ENCODE measurements at regions not wholly inside any gene's neighbourhood (a gene's known extent, or its start where the extent isn't known, plus 50 kb on each side); places are given as distances from the start of the nearest gene placed in this dataset.

DNA sequence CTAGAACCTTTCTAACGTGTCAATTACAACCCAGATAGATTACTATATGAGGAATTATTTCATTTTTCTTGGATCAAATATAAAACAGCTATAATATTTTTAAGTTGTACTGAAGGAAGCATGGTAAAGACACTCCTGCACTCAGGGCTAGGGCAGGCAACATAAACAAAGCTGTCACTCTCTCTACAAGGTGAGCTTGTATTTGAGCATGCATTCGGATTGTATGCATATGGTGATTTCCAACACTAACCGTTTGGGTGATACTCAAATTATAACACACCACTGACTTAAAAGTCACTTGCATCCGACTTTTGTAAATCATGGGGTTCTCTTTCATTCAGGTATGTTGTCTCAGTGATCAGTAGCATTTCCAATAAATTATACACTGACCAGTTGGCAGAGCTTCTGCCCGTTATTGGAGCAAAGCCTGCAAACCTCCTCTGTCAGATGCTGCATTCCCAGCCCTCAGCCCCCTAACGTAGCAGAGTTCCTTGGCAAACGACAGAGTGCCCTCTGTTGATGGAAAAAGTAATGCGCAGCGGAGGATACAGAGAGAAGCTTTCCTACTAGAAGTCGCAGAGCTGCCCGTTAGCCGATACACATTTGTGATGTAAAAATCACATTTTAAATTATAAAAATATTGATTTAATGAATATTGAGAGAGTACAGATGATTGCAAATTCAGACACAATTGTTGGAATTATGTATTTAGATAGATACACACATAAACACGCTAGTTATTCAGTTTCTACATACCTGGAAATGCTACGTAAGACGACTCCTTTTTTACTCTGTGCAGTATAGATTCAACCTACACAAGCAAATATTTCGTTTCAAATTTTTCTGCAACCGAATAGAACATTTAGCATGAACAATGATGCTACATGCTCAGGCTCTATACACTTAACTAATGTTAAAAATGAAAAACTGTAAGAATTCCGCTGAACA is 173.9 kb upstream of the SP4 start:
- DNase-seq: peak; percentile 15

DNA sequence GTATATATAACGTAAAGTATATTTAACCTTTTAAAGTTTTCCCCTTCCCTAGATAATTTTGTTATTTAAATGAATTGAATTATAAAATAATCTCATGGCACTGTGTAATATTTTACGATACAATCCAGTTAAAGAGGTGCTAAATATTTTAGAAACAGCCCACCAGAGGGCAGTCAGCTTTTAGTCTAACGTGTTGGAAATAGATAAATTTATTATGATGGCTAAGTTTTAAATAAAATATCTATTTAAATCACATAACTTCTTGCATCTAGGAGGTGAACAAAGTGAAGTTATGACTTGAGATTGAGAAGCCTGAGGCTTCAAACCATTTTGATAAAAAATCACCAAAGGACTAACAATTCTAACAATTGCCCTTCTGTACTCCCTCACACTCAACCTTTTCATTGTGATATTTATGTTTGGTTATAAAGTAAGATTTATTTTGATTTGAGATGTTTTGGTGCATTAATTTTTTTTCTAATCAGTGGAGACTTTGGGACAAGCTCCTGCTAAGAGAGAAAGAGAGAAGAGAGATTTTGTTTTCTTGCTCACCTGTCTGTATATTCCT is 171.5 kb upstream of the SP4 start:
- peak; percentile 4 for DNase-seq

DNA sequence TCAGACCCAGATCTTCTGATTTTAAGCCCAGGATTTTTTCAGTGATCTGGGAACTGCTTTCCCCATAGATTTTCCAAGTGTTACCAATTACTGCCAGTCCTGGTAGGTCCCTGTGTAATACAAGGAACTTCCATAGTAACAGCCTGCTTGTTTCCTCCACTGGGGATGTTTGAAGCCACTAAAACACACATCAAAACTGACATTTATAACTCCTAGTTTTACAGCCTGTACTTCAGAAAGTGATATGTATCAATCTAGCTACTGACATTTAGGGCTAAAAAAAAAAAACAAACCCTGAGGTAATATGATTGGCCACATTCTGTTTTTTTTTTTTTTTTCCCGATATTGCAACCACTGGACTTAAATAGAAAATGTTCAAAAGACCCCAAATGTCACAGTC is 166.9 kb upstream of the SP4 start:
- no peak for DNase-seq

DNA sequence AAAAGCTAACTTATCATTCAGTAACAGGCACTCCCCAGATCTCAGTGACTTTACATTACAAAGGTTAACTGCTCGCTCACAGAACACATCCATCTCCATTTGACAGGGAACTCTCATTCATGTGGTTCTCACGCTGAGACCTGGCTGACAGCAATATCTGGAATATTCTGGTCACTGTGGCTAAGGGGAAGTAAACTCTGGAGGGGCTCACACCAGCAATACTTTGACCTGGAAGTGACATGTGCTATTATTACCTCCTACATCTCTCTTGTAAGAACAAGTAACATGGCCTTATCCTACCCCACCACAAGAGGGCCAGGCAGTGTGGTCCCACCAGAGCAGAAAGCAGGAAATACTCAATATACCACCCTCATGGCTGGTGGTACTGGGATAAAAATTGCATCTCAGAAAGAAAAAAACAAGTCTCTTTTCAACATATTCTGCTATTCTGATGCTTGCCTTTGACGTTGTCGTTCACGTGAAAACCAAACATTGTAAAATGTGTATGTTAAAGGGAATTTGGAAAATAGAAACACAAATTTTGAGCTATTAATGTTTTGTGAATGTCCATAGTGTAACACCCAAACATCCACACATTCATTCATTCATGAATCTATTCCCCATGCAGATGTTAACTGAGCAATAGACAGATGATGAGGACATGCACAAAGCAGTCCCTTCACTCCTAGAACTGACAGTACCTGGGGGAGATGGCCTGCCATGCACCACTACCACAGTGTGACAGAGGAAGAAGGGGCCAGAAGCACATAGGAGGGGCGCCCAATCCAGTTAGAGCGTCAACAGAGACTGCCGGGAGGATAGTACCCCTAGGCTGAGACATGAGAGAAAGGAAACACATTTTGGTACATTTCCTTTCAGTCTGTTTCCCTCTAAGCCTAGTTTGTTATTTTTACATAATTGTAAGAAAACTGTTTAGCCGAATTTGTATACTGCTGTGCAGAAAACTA is 166.0 kb upstream of the SP4 start:
- peak; percentile 47 for DNase-seq

DNA sequence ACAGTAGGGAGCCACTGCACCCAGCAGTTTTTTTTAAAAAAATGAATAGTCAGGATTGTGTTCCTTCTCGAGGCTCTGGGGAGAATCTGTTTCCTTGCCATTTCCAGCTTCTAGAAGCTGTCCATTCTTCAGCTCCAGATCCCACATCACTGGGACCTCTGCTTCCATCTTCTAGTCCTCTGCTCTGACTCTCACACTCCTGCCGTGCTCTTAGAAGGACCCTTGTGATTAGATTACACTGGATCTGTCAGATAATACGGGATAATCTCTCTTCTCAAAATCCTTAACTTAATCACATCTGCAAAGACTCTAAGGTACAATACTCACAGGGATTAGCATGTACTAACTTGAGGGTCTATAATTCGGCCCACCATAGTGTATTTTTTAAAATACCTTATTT is 158.9 kb upstream of the SP4 start:
- DNase-seq: no peak

DNA sequence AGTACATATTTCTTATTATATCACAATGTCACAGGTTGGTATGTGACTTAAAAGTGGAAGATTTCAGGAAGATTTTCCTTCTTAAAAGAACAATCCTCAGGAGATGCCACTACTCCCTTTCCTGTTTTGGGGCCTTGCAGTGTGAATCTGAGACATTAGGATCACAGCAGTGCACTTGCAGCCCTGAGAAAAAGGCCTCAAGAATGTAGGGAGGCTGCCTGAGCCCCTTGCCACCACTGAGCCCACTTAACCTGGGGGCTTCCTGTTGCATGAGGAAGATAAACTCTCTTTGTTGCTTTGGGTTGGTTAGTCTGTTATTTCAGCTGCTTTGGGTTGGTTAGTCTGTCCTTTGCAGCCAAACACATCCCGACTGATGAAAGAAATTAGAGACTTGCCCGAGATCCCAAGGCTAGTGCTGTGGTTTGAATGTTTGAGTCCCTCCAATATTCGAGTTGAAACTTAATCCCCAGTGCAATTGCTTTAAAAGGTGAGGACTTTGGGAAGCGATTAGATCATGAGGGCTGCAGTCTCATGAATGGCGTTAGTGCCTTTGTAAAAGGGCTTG is 151.3 kb upstream of the SP4 start:
- no peak for DNase-seq

DNA sequence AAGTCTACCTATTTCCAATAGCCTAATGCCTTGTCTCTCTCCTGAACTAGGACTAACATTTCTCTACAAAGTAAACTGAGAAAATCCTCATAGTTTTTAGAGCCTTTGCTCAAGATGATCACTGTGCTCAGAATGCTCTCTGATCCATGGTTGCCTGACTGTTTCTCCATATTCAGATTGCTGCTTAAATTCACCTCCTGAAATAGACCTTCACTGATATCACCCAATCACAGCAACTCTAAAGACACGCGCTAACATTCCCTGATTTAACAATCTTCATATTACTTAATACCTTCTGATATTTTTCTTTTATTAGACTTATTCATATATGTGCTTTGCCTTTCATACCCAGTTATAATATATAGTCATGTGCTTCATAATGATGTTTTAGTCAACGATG is 148.9 kb upstream of the SP4 start:
- no peak for DNase-seq

DNA sequence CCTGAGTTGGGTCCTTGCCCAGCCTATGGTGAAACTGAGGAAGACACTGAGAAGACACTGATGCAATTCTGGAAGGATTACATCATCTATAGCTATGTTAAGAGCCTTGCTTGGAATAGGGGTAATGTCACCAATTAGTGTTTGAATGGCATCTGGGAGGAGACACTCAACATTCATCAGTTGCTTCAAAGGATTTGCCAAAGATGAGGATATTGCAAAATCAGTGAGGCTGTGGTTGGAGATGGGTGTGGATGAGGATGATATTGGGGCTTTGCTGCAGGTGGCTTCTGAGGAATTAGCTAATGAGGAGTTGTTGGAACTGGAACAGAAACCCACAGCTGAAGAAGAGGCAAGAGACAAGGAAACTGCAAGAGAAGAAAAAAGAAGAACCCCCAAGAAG is 146.7 kb upstream of the SP4 start:
- DNase-seq: no peak

DNA sequence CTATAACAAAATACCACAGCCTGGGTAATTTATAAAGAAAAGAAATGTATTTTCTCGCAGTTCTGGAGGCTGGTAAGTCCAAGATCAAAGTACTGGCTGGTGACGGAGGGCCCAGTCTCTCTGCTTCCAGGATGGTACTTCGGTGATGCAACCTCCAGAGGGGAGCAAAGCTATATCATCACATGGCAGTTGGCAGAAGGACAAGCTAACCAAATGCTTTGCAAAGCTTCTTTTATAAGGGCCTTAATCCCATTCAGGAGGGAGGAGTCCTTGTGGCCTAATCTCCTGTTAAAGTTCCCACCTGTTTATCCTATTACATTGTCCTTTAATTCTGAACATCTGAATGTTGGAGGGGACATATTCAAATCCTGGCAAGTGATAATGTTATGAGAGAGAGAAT is 134.1 kb upstream of the SP4 start:
- no peak for DNase-seq

DNA sequence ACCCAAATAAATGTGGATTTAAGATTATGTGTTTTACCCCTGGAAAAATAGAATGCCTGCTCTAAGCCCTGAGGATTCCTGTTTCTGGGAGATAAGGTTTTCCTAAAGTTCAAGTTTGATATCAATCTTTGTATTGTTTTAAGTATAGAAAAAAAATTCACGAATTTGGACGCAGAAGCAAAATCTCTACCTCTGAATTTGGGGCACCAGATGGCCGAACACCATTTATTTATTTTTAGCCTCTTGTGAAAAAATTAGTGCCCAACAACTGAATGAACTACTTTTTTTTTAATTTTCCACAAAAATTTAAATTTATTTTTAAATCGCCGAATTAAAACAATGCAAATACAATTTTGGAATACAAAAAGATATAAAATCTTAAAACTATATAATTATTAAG is 128.1 kb upstream of the SP4 start:
- DNase-seq: no peak

DNA sequence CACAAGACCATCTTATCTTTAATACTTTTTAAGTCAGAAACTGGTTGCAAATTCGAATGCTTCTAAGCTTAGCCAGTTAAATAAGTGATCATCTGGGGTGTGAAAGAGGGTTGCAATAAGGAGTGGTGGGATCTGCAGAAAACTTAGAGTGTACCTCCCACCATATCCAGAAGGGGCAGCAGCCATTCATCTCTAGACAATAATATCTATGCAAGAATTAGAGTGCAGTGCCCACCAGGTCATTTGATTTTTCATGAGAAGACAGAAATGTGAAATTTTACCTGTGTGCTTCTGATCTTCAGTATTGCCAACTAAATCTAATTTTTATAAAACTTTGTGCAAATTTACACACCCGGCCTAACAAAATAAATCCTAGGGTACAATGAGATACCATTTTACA is 127.2 kb upstream of the SP4 start:
- no peak for DNase-seq

DNA sequence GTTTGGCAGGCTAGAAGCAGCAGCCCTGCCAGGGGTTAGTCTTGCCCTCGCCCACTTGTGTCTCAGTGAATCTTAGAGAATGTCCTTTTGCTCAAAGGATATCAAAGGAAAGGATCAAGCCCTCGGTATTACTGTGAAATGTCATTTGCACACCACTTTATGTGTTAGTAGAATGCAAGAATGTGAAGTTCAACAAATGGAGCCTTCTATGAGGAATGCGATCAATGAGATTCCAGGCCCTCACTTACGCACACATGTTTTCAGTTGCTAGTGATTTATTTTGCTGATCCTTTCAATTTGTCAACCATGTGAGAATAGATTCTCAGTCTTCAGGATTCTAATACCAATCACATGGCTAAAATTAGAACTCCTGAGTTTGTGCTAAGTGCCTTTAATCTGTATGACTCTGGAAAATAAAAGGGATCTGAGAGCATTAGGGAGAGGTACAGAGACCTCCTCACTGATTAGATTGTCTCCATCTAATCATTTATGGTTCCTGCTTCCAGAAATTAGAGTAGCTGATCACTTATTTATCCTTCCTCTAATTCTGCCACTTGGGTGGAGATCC is 123.0 kb upstream of the SP4 start:
- DNase-seq: no peak

DNA sequence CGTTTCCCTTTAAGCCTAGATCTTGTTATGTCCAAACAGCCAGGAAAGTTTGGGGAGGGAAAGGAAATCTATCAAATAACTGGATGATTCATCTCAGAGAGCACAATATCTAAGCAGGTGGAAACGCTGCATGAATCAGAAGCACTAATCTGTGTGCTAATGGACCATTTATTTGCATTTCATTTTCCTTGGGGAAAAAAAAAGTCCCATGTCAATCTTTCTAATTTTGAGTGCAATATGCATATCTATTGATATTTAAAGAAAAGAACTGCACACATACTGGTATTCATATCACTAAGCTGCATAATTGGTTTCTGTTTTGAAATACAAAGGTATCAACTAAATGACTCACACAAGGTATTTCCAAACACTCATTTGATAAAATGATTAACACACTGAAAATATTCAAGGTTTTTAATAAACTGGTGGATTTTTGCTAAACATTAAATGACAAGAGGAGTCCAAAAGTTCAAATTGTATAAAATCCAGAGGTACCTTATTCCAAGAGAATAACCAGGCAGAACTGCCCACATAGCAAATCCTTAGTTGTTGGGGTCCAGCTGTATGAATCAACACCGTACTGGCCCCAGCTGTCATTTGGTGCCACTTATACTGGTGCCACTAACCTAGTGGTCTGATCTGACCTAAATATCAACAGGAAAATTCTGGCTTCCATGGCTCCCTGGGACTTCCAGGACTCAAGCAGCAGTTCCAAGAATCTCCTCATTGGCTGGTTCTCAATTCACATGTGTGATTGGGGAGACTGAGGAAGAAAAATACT is 122.2 kb upstream of the SP4 start:
- DNase-seq: no peak

DNA sequence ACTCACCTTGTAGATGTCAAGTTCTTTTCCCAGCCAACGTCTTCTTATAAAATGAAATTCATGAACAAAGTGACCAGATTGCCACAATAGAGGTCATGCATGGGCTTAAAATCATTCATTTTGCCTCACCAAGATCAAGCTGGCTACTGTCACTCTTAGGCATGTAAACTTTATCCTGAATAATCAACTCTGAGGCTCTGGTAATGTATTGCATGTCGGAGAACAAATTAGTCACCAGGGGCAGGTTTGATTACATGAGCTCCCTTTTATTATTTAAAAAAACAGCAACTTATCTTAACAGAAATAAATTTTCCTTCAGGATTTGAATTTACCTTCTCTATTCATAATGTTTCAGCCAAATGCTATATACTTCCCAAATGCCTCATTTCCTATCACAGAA is 112.9 kb upstream of the SP4 start:
- no peak for DNase-seq

DNA sequence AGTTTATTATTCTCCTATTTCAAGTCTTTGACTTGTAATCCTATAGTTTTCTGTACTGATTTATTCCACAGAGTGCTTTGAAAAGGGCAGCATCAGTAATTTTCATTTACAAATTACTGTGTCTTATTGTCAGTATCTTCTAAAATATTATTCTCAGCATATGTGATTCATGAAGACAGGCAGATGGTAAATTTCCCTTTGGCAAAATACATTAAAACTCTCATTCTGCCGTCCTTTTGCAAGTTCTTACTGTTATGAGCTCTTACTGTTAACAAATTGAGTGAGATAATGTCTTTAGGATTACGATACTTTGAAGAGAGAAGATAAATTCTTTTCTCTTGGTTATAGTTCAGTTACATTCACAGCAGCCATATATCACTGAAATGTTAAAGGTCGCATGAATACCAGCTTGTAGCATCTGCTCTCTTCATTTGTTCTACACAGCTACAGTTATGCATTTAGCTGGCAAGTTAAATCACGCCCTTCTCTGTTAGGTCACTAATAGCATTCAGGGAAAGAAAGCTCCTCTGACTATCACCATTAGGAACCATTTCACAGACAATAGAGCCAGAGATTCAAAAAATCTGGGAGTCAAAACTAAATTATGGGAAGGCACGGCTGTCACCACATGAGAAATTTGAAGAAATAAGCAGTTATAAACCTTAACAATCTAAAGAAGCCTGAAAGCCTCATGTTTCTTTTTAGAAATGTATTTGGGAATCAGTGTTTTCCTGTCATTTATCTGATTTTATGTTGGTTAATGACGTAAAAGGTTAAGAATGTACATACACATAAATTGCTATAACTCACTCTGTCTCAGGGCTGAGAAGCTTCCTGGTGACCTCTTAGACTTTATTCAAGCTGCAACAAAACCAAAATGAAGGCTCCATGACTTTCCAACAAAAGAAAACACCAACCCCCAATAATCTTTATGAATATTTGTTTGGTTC is 109.6 kb upstream of the SP4 start:
- DNase-seq: no peak

DNA sequence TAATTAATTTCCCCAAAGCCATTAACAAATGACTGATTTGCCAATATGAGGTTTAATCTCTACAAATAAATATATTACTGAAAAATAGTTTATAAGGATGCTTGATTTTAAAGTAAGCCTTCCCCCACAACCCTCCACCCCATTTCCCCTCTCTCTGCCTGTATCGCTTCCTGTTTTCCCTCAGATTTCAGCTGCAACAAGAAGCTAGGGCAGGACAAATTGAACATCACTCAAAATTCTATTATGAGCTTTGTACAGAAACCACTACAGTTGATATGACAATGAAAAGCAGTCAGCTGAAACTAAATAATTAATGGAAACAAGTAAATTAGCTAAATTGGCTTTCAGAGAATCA is 109.0 kb upstream of the SP4 start:
- DNase-seq: no peak

DNA sequence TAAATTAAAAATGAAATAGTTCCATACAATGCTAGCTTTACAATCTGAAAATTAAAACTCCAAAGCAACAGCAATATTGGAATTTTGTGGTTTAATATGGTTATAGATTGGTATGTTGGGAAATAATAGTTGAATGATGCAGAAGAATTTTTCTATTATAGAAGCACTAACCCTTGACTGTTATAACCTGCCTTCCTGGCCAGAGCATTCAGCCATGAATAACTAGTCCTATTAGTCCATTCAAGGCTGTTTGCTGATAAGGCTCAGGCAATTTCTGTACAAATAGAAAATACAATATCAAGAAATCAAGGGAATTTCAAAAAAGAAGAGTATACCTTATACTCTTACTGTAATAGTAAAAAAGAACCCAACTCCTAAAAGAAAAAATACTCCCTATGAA is 101.6 kb upstream of the SP4 start:
- DNase-seq: no peak

DNA sequence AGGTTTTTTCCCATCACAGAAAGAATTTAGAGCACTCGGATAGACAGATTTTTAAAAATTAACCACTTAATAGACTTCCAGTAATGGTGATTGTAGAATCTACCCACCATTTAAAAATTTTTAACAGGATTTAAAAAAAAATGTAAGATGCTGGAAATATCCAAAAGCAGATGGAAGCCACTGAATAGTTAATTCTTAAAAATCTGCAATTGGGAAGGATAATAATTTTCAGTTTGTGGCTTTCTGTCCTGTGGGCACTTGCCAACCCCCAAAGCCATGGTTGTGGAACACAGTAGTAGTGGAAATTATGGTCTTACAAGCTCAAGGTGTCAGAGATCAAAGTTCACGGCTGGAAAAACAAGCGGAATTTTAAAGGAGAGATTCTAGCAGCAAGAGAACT is 101.0 kb upstream of the SP4 start:
- no peak for DNase-seq

DNA sequence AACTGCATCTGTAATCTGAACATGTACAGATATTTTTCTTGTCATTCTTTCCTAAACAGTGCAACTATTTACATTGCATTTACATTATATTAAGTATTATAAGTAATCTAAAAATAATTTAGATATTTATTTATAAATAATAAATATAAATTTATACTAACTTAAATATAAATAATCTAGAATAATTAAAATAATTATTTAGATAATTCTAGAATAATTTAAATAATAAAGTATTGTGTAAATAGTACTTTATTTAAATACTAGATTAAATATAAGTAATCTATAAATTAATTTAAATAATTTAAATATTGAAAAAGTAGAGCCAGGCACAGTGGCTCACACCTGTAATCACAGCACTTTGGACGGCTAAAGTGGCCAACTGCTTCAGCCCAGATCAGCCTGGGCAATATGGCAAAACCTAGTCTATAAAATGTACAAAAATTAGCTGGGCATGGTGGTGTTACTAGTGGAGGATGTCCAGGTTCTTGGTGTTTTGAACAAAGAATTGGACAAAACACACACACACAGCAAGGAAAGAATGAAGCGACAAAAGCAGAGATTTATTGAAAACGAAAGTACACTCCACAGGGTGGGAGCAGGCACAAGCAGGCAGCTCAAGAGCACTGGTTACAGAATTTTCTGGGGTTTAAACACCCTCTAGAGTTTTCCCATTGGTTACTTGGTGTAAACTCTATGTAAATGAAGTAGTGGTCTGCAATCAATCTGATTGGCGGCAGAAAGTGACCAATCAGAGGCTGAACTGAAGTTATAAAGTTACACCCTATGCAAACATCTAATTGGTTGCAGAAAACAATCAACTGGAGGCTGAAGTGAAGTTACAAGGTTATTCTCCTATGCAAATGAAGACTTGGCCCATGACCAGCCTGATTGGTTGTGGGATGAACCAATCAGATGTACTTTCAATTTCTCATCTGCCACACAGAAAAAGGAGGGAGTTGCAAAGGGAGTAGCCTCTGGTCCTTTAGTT is 100.2 kb upstream of the SP4 start:
- no peak for DNase-seq
